ENCODE measurements at regions not wholly inside any gene's neighbourhood (a gene's known extent, or its start where the extent isn't known, plus 50 kb on each side); places are given as distances from the start of the nearest gene placed in this dataset.

GRCh38 chr2:208627110-208627884 lies 220.7 kb downstream of the PTH2R start:
- H3K4me3 ChIP-seq: no peak overlapping the region
- ATAC-seq (no peak), DNase-seq (no peak)
- H3K36me3 ChIP-seq: no peaks in the 10 kb centered on the region
- TF ChIP-seq CTCF (IDR thresholded peaks at IDR 0.05): no peak
- no peaks in the 10 kb centered on the region for H3K4me1 ChIP-seq
- H3K27me3 ChIP-seq: no peaks in the 10 kb centered on the region
- H3K27ac ChIP-seq: no peak overlapping the region
- intact Hi-C loops (cut with DNase I): no loop called here
- H3K9me3 ChIP-seq: no peaks in the 10 kb centered on the region

- no peak for TF ChIP-seq CTCF (IDR thresholded peaks at IDR 0.05)
- Histone ChIP-seq H3K9me3 (no peaks in the 10 kb centered on the region), H3K27ac (no peak overlapping the region), H3K27me3 (no peaks in the 10 kb centered on the region), H3K36me3 (no peaks in the 10 kb centered on the region), H3K4me3 (no peak overlapping the region), H3K4me1 (no peaks in the 10 kb centered on the region)
- intact Hi-C loops (cut with DNase I): no loop called here
- no peak for DNase-seq
- ATAC-seq: no peak
Measured at GRCh38 chr2:208627916-208628315, 221.3 kb downstream of the PTH2R start.

GRCh38 chr2:208638059-208638458 lies 231.5 kb downstream of the PTH2R start:
- Histone ChIP-seq H3K36me3 (no peaks in the 10 kb centered on the region), H3K27ac (no peak overlapping the region), H3K9me3 (no peaks in the 10 kb centered on the region), H3K4me1 (no peaks in the 10 kb centered on the region), H3K27me3 (no peaks in the 10 kb centered on the region), H3K4me3 (no peak overlapping the region)
- no peak for TF ChIP-seq CTCF (IDR thresholded peaks at IDR 0.05)
- DNase-seq (no peak), ATAC-seq (peak; percentile 27)
- intact Hi-C loops (cut with DNase I): no loop called here

GRCh38 chr2:208642125-208642779 lies 235.7 kb downstream of the PTH2R start:
- no peaks in the 10 kb centered on the region for H3K9me3 ChIP-seq
- DNase-seq (no peak), ATAC-seq (no peak)
- H3K36me3 ChIP-seq: no peaks in the 10 kb centered on the region
- H3K4me1 ChIP-seq: no peaks in the 10 kb centered on the region
- H3K4me3 ChIP-seq: no peak overlapping the region
- intact Hi-C loops (cut with DNase I): no loop called here
- no peak overlapping the region for H3K27ac ChIP-seq
- no peak for TF ChIP-seq CTCF (IDR thresholded peaks at IDR 0.05)
- H3K27me3 ChIP-seq: no peaks in the 10 kb centered on the region

GRCh38 chr2:208643145-208643544 lies 236.6 kb downstream of the PTH2R start:
- no peak for ATAC-seq
- no peak for TF ChIP-seq CTCF (IDR thresholded peaks at IDR 0.05)
- Histone ChIP-seq H3K27me3 (no peaks in the 10 kb centered on the region), H3K27ac (no peak overlapping the region), H3K9me3 (no peaks in the 10 kb centered on the region), H3K36me3 (no peaks in the 10 kb centered on the region), H3K4me1 (no peaks in the 10 kb centered on the region), H3K4me3 (no peak overlapping the region)
- intact Hi-C loops (cut with DNase I): no loop called here
- no peak for DNase-seq
